GM23248 (cell line): ENCODE measurements at regions not wholly inside any gene's neighbourhood (a gene's known extent, or its start where the extent isn't known, plus 50 kb on each side); places are given as distances from the start of the nearest gene placed in this dataset.

ENCODE experiments used
- DNase-seq: peaks from one replicate; pipeline ENCODE4 v3.0.0-alpha.2; 2015
- H2AFZ ChIP-seq: fragments of 200-600 bp; sonication (generic); 2 replicates; pipeline ENCODE4 v1.6.1; 2016; ENCODE audit warnings: antibody characterized with exemption
- H3F3A ChIP-seq: fragments of 200-600 bp; sonication (generic); 2 replicates; pipeline ENCODE4 v1.6.1; 2016; ENCODE audit warnings: mild to moderate bottlenecking, antibody characterized with exemption, mixed run types; ENCODE audit not compliant: insufficient read depth
- H3K27ac ChIP-seq: fragments of 200-600 bp; sonication (generic); 2 replicates; pipeline ENCODE4 v1.5.1; 2016; ENCODE audit warnings: mild to moderate bottlenecking
- H3K27me3 ChIP-seq: fragments of 200-600 bp; sonication (generic); replicated peaks from 2 replicates; pipeline ENCODE4 v1.6.1; 2016; ENCODE audit warnings: mild to moderate bottlenecking; ENCODE audit not compliant: insufficient read depth
- H3K36me3 ChIP-seq: fragments of 200-600 bp; sonication (generic); 2 replicates; pipeline ENCODE4 v1.6.1; 2016; ENCODE audit warnings: low read depth, mild to moderate bottlenecking
- H3K4me1 ChIP-seq: fragments of 200-600 bp; sonication (generic); 2 replicates; pipeline ENCODE4 v1.6.1; 2016; ENCODE audit warnings: mild to moderate bottlenecking; ENCODE audit not compliant: insufficient read depth
- H3K4me2 ChIP-seq: fragments of 200-600 bp; sonication (generic); one replicate; pipeline ENCODE4 v1.6.1; 2016; ENCODE audit warnings: mild to moderate bottlenecking; ENCODE audit not compliant: unreplicated experiment
- H3K4me3 ChIP-seq: fragments of 200-600 bp; sonication (generic); 2 replicates; pipeline ENCODE4 v1.5.1; 2016; ENCODE audit warnings: mild to moderate bottlenecking
- H3K79me2 ChIP-seq: fragments of 200-600 bp; sonication (generic); 2 replicates; pipeline ENCODE4 v1.6.1; 2016; ENCODE audit warnings: mild to moderate bottlenecking; ENCODE audit not compliant: insufficient read depth
- H3K9ac ChIP-seq: fragments of 200-600 bp; sonication (generic); 2 replicates; pipeline ENCODE4 v1.6.1; 2016; ENCODE audit warnings: mild to moderate bottlenecking
- H3K9me2 ChIP-seq: fragments of 200-600 bp; sonication (generic); 2 replicates; pipeline ENCODE4 v1.6.1; 2016; ENCODE audit warnings: mixed run types, mild to moderate bottlenecking, moderate library complexity; ENCODE audit not compliant: insufficient read depth
- H3K9me3 ChIP-seq: fragments of 200-600 bp; sonication (generic); one replicate; pipeline ENCODE4 v1.6.1; 2017; ENCODE audit warnings: low read depth
- H4K20me1 ChIP-seq: fragments of 200-600 bp; sonication (generic); 2 replicates; pipeline ENCODE4 v1.6.0; 2016; ENCODE audit not compliant: insufficient read depth
- EZH2 ChIP-seq: fragments of 200-600 bp; sonication (generic); IDR thresholded peaks from 2 replicates; pipeline ENCODE4 v1.6.1; 2018; ENCODE audit warnings: antibody characterized with exemption, mild to moderate bottlenecking; ENCODE audit not compliant: insufficient read depth, poor library complexity, severe bottlenecking
- EZH2phosphoT487 ChIP-seq: fragments of 200-600 bp; sonication (generic); IDR thresholded peaks from 2 replicates; pipeline ENCODE4 v1.6.1; 2018; ENCODE audit warnings: antibody characterized with exemption, moderate library complexity, mild to moderate bottlenecking, low read depth; ENCODE audit not compliant: insufficient read depth
- WGBS, 2 experiments: methylation state at CpG; one replicate each; pipeline ENCODE4 v1.1.6; 2015 to 2017; ENCODE audit warnings: low lambda C conversion rate in 2 of 2, low coverage in 1 of 2; ENCODE audit errors: missing lambda C conversion rate in 2 of 2; 5-methylcytosine and 5-hydroxymethylcytosine counted together
- in situ Hi-C: fragments of 300-500 bp; cut with MboI; formaldehyde crosslinking; loops from 2 replicates; pipeline ENCODE4 v1.15.0; 2020

GRCh38 chr4:8732681-8733243, 138.9 kb downstream of the HMX1 start:
- Histone ChIP-seq H3F3A (no peaks in the 10 kb centered on the region), H3K79me2 (no peaks in the 10 kb centered on the region), H3K9me3 (no peaks in the 10 kb centered on the region), H3K4me2 (no peak overlapping the region), H3K4me1 (no peaks in the 10 kb centered on the region), H3K9ac (no peak overlapping the region), H3K36me3 (no peaks in the 10 kb centered on the region), H3K27me3 (no peaks in the 10 kb centered on the region), H3K4me3 (no peak overlapping the region), H4K20me1 (no peaks in the 10 kb centered on the region), H3K27ac (no peak overlapping the region), H2AFZ (no peak overlapping the region), H3K9me2 (no peaks in the 10 kb centered on the region)
- DNase-seq, result no peak
- in situ Hi-C loops, result no loop called here
- no peak for TF ChIP-seq EZH2phosphoT487
- no peak for TF ChIP-seq EZH2
- 34 to 42% methylated on average over 4 to 5 of the region's 5 CpGs for WGBS, 2 experiments

- no peaks in the 10 kb centered on the region for H3K36me3 ChIP-seq
- no peak overlapping the region for H3K4me3 ChIP-seq
- 38 to 46% methylated on average over 10 of the region's 10 CpGs for WGBS, 2 experiments
- H4K20me1 ChIP-seq, result no peaks in the 10 kb centered on the region
- H3K79me2 ChIP-seq, result no peaks in the 10 kb centered on the region
- H3K4me2 ChIP-seq, result no peak overlapping the region
- DNase-seq, result no peak
- H3K9me2 ChIP-seq, result no peaks in the 10 kb centered on the region
- H3K9me3 ChIP-seq, result no peaks in the 10 kb centered on the region
- in situ Hi-C loops, result no loop called here
- H3F3A ChIP-seq, result no peaks in the 10 kb centered on the region
- no peak overlapping the region for H2AFZ ChIP-seq
- no peak overlapping the region for H3K9ac ChIP-seq
- TF ChIP-seq EZH2phosphoT487, result no peak
- no peak for TF ChIP-seq EZH2
- no peaks in the 10 kb centered on the region for H3K27me3 ChIP-seq
- H3K27ac ChIP-seq, result no peak overlapping the region
- H3K4me1 ChIP-seq, result no peaks in the 10 kb centered on the region
These were observed 139.5 kb downstream of the CPZ start for GRCh38 chr4:8732092-8732491.

- in situ Hi-C loops, result no loop called here
- DNase-seq, result no peak
These were observed 138.8 kb downstream of the CPZ start for GRCh38 chr4:8731364-8731763.

GRCh38 chr4:8730681-8731080, 138.1 kb downstream of the CPZ start:
- Histone ChIP-seq H3K9me2 (no peaks in the 10 kb centered on the region), H3K79me2 (no peaks in the 10 kb centered on the region), H3K4me1 (no peaks in the 10 kb centered on the region), H2AFZ (no peak overlapping the region), H3K4me3 (no peak overlapping the region), H3K27ac (no peak overlapping the region), H3K4me2 (no peak overlapping the region), H3K9ac (no peak overlapping the region), H3K36me3 (no peaks in the 10 kb centered on the region), H4K20me1 (no peaks in the 10 kb centered on the region), H3F3A (no peaks in the 10 kb centered on the region), H3K9me3 (no peaks in the 10 kb centered on the region), H3K27me3 (peaks cover 10% of the 10 kb centered on the region)
- 49 to 59% methylated on average over 6 of the region's 6 CpGs for WGBS, 2 experiments
- in situ Hi-C loops, result no loop called here
- DNase-seq, result no peak
- no peak for TF ChIP-seq EZH2
- no peak for TF ChIP-seq EZH2phosphoT487

More at GRCh38 chr4:8731364-8731763, 138.8 kb downstream of the CPZ start:
- no peak overlapping the region for H3K27ac ChIP-seq
- H3F3A ChIP-seq, result no peaks in the 10 kb centered on the region
- H3K36me3 ChIP-seq, result no peaks in the 10 kb centered on the region
- H3K27me3 ChIP-seq, result peaks cover 5% of the 10 kb centered on the region
- H4K20me1 ChIP-seq, result no peaks in the 10 kb centered on the region
- H3K9me2 ChIP-seq, result no peaks in the 10 kb centered on the region
- H3K9ac ChIP-seq, result no peak overlapping the region
- H2AFZ ChIP-seq, result no peak overlapping the region
- no peak overlapping the region for H3K4me3 ChIP-seq
- H3K9me3 ChIP-seq, result no peaks in the 10 kb centered on the region
- no peak overlapping the region for H3K4me2 ChIP-seq
- no peaks in the 10 kb centered on the region for H3K79me2 ChIP-seq
- TF ChIP-seq EZH2phosphoT487 (no peak), EZH2 (no peak)
- no peaks in the 10 kb centered on the region for H3K4me1 ChIP-seq
- WGBS, 2 experiments, result 27 to 31% methylated on average over 6 of the region's 6 CpGs

GRCh38 chr4:8730159-8730558, 137.6 kb downstream of the CPZ start:
- Histone ChIP-seq H3K9me3 (no peaks in the 10 kb centered on the region), H3K9ac (no peak overlapping the region), H3K4me2 (no peak overlapping the region), H3F3A (no peaks in the 10 kb centered on the region), H3K79me2 (no peaks in the 10 kb centered on the region), H3K27ac (no peak overlapping the region), H3K4me1 (no peaks in the 10 kb centered on the region), H3K4me3 (no peak overlapping the region), H2AFZ (no peak overlapping the region), H3K27me3 (peaks cover 15% of the 10 kb centered on the region), H4K20me1 (no peaks in the 10 kb centered on the region), H3K9me2 (no peaks in the 10 kb centered on the region), H3K36me3 (no peaks in the 10 kb centered on the region)
- no peak for DNase-seq
- in situ Hi-C loops, result no loop called here
- 44 to 51% methylated on average over 9 of the region's 9 CpGs for WGBS, 2 experiments
- TF ChIP-seq EZH2phosphoT487, result no peak
- no peak for TF ChIP-seq EZH2
